ENCODE measurements at regions not wholly inside any gene's neighbourhood (a gene's known extent, or its start where the extent isn't known, plus 50 kb on each side); places are given as distances from the start of the nearest gene placed in this dataset.
"Not testable (repeated sequence)": the region's sequence is repeated elsewhere in the genome, so short reads cannot be mapped to it uniquely, and the experiment has no call there.

DNA sequence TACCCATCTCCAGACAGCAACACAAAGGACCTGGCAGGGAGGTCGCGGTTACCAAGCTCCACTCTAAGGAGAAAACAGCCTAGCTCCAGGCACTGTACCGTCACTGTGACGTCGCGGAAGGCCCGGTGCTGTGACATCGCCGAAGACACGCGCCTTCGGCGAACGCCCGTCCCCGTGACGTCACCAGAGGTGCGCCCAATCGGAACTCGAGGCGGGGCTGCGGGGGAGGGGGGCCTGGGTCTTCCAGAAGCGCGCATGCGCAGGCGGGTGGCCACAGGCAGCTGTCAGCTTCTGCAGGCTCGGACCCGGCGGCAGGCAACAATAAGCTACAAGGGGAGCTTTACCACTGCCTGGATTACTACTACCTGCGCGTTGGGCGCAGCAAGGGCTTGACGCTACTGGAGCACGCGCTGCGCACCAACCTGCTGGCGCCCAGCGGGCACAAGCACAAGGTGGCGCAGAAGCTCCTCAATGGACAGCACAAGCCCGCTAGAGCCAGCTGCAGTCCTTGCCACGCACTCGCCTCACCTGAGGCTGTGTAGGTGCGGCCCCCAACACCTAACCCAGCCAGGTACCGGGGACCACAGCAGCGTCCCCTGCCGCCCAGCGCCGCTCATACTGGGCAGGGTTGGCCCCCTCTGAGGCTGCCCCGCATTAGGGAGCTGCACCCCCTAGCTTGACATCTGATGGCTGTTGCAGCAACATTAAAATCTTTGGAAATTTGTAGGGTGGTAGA, 208.4 kb downstream of the TPST1 start:
- DNase-seq (ENCODE audit: extremely low read depth in 1 of 11, low read depth in 9 of 11, low spot score in 4 of 11) = peak; percentile 68 to 86 (median 84)

GRCh38 chr7:66415659-66416265, 210.6 kb downstream of the TPST1 start:
- no peak for DNase-seq (ENCODE audit: extremely low read depth in 1 of 11, low read depth in 9 of 11, low spot score in 4 of 11)

GRCh38 chr7:66418537-66418936, 210.1 kb upstream of the KCTD7 start:
- no peak for DNase-seq (ENCODE audit: extremely low read depth in 1 of 11, low read depth in 9 of 11, low spot score in 4 of 11)

DNA sequence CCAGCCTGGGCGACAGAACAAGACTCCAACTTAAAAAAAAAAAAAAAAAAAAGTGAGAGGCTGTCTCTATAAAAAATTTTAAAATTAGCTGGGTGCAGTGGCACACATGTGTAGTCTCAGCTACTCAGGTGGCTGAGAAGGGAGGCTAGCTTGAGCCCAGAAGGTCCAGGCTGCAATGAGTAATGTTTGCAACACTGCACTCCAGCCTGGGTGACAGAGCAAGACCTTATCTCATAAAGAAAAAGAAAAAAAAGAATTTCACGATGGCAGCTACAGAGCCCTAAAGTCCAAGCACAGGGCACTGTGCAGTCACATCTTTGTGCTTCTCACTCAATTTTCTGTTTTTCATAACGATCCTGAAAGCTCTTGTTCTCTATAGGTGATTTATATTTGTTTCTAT, 209.5 kb upstream of the KCTD7 start:
- DNase-seq (ENCODE audit: extremely low read depth in 1 of 11, low read depth in 9 of 11, low spot score in 4 of 11) = no peak

DNA sequence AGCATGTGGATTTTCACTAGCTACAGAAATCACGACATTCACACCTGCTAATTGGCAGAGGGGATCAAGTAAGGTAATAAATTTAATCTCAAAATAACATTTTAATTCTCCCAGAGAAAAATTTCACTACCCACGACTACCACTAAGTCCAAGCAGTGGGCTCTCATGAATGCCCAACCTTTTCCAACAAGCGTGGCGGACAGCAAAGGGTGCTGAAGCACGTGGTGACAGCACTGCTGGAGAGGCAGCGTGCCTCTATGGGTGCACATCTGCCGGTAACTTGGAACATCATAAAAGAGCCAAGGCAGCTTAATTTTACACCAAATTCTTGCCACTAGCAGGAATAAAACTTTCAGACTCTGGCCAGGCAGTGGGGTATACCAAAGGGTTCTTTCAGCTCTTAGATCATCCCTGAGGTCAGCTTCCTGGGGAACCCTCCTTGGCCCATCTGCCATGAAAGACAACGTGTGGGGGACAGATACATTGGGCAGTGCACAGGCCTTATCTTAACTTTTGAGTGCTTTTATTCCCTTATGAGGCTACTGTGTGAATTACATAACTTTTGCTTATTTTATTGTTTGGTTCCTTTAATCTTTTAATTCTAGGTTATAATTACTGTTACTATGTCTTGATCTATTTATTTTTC, 206.7 kb upstream of the KCTD7 start:
- no peak for DNase-seq (ENCODE audit: extremely low read depth in 1 of 11, low read depth in 9 of 11, low spot score in 4 of 11)

DNA sequence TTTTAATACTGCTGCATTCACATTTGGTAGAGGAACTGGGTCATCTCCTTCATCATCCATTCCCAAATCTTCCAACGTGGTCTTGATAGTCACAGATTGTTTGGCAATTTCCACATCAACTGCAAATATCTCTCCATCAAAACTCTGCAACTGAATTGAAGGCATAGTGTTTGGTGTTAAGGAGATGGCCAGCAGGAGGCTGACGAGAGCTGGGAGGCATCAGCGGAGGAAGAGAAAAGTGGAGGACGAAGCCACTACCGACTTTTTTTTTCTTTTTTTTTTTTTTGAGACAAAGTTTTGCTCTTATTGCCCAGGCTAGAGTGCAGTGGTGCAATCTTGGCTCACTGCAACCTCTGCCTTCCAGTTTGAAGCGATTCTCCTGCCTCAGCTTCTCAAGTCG, 205.0 kb upstream of the KCTD7 start:
- no peak for DNase-seq (ENCODE audit: extremely low read depth in 1 of 11, low read depth in 9 of 11, low spot score in 4 of 11)

GRCh38 chr7:66426332-66426731, 202.3 kb upstream of the KCTD7 start:
- DNase-seq (ENCODE audit: extremely low read depth in 1 of 11, low read depth in 9 of 11, low spot score in 4 of 11) = no peak

- DNase-seq (ENCODE audit: extremely low read depth in 1 of 11, low read depth in 9 of 11, low spot score in 4 of 11) = no peak
Measured at GRCh38 chr7:66426996-66427395, 201.7 kb upstream of the KCTD7 start.

DNA sequence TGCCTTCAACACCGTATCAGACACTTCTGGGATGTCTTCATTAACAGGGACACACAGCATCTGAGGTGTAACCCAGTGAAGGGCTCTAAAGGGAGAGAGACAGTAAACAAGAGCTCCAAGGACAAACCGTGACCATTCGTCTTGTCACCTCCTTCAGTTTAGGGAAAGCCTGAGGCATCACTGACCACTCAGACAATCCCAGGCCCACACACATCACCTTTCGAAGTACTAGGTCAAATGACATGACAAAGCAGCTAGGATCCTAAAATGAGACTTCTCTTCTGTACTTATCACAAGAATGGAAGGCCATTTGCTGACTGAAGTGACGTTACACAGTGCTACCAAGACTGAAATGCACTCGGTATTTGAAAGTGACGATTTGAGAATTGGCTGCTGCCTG, 200.7 kb upstream of the KCTD7 start:
- DNase-seq (ENCODE audit: extremely low read depth in 1 of 11, low read depth in 9 of 11, low spot score in 4 of 11) = no peak

GRCh38 chr7:66429498-66430163, 199.1 kb upstream of the KCTD7 start:
- DNase-seq (ENCODE audit: extremely low read depth in 1 of 11, low read depth in 9 of 11, low spot score in 4 of 11) = no peak

GRCh38 chr7:66430164-66430545, 198.5 kb upstream of the KCTD7 start:
- DNase-seq (ENCODE audit: extremely low read depth in 1 of 11, low read depth in 9 of 11, low spot score in 4 of 11) = no peak

- not testable (repeated sequence) for DNase-seq (ENCODE audit: extremely low read depth in 1 of 11, low read depth in 9 of 11, low spot score in 4 of 11)
Measured at GRCh38 chr7:66438703-66439405, 189.8 kb upstream of the KCTD7 start.

- DNase-seq (ENCODE audit: extremely low read depth in 1 of 11, low read depth in 9 of 11, low spot score in 4 of 11) = no peak
Measured at GRCh38 chr7:66442385-66442784, 186.3 kb upstream of the KCTD7 start.

DNA sequence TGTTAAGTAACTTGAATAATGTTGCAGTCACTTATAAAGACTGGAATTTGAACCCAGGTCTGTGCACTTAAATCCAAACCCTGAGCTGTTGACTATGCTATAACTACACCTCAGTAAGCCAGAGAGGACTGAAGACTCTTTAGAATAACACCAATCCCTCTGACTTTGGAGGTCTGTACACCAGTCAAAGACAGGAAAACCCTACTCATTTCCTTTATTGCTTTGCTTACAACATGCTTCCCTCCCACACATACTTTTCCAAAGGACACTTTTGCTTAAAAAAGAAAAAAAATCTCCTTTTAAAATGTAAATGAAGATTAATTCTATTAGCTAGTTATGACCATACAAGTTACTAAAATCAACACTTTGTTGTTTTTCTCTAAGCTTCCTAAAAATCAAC, 184.7 kb upstream of the KCTD7 start:
- DNase-seq (ENCODE audit: extremely low read depth in 1 of 11, low read depth in 9 of 11, low spot score in 4 of 11) = no peak

DNA sequence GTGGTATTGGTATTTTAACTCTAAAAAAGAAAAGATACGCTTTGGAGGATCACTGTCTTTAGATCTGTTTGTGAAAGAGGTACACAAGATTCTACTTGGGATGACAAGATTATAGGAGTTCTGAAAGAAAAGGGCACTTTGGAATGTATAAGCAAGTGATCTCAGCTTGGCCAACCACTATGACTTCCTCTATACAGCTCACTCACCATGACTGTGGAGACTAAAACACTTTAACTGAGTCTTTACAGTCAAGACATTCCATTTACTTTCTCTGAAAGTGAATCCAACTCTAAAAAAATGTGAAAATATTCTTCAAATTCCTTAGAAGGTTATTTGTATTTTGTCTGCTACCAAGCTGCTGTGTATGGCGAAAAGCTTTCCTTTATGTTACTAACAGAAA, 181.7 kb upstream of the KCTD7 start:
- not testable (repeated sequence) for DNase-seq (ENCODE audit: extremely low read depth in 1 of 11, low read depth in 9 of 11, low spot score in 4 of 11)

- DNase-seq (ENCODE audit: extremely low read depth in 1 of 11, low read depth in 9 of 11, low spot score in 4 of 11) = not testable (repeated sequence)
Measured at GRCh38 chr7:66450814-66451213, 177.9 kb upstream of the KCTD7 start.

GRCh38 chr7:66451713-66452112, 177.0 kb upstream of the KCTD7 start:
- not testable (repeated sequence) for DNase-seq (ENCODE audit: extremely low read depth in 1 of 11, low read depth in 9 of 11, low spot score in 4 of 11)

DNA sequence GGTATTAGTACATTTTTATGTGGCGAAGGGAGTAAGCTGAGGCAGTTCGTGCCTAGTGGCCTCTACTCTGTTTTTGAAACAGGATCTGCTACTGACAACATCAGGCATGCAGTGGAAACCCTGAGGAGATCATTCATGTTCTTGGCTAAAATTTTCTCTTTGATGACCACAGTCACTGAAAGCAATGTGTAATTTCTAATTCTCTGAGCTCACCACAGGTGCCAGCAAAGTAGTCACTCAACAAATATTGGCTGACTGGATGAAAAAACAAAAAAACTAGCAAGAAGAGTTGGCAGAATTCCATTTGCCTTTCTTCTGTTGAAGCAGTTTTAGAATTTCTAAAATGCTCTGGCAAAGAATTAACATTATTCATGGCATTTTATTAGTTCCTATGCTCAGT, 176.5 kb upstream of the KCTD7 start:
- DNase-seq (ENCODE audit: extremely low read depth in 1 of 11, low read depth in 9 of 11, low spot score in 4 of 11) = no peak

GRCh38 chr7:66453340-66453739, 175.3 kb upstream of the KCTD7 start:
- DNase-seq (ENCODE audit: extremely low read depth in 1 of 11, low read depth in 9 of 11, low spot score in 4 of 11) = no peak
